H9 (cell line): ENCODE measurements at regions not wholly inside any gene's neighbourhood (a gene's known extent, or its start where the extent isn't known, plus 50 kb on each side); places are given as distances from the start of the nearest gene placed in this dataset.

Source experiments
- DNase-seq: peaks from one replicate; pipeline ENCODE4 v3.0.0-alpha.2; 2017
- H2AFZ ChIP-seq: one replicate; pipeline ENCODE4 v1.6.1; 2013; ENCODE audit warnings: mild to moderate bottlenecking, low read length, control low read depth, moderate library complexity
- H2AK5ac ChIP-seq: 2 replicates; pipeline ENCODE4 v1.6.1; 2013; ENCODE audit warnings: low read length, control low read depth, mixed read lengths; ENCODE audit not compliant: insufficient read length
- H2BK120ac ChIP-seq: one replicate; pipeline ENCODE4 v1.6.1; 2013; ENCODE audit warnings: low read depth, mild to moderate bottlenecking, low read length, control low read depth, inconsistent platforms; ENCODE audit not compliant: poor library complexity, severe bottlenecking
- H2BK12ac ChIP-seq: 2 replicates; pipeline ENCODE4 v1.6.1; 2013; ENCODE audit warnings: low read length, control low read depth, mixed read lengths, low read depth; ENCODE audit not compliant: insufficient read length
- H2BK15ac ChIP-seq: 2 replicates; pipeline ENCODE4 v1.6.1; 2013; ENCODE audit warnings: low read depth, low read length, control low read depth
- H2BK20ac ChIP-seq: one replicate; pipeline ENCODE4 v1.6.1; 2013; ENCODE audit warnings: low read depth, mild to moderate bottlenecking, low read length, control low read depth, inconsistent platforms; ENCODE audit not compliant: poor library complexity, severe bottlenecking
- H2BK5ac ChIP-seq: 2 replicates; pipeline ENCODE4 v1.6.1; 2013; ENCODE audit warnings: low read length, control low read depth, mixed read lengths; ENCODE audit not compliant: insufficient read length
- H3K14ac ChIP-seq: 2 replicates; pipeline ENCODE4 v1.6.1; 2013; ENCODE audit warnings: low read length, control low read depth; ENCODE audit not compliant: insufficient read depth
- H3K18ac ChIP-seq: 2 replicates; pipeline ENCODE4 v1.6.1; 2013; ENCODE audit warnings: low read depth, mild to moderate bottlenecking, mixed read lengths, low read length, control low read depth; ENCODE audit not compliant: insufficient read length
- H3K23ac ChIP-seq: 2 replicates; pipeline ENCODE4 v1.6.1; 2013; ENCODE audit warnings: low read length, control low read depth, mixed read lengths, low read depth; ENCODE audit not compliant: insufficient read length
- H3K23me2 ChIP-seq: 2 replicates; pipeline ENCODE4 v1.6.1; 2013; ENCODE audit warnings: low read depth, mild to moderate bottlenecking, mixed read lengths, low read length, control low read depth; ENCODE audit not compliant: insufficient read length, poor library complexity, severe bottlenecking
- H3K27ac ChIP-seq: 2 replicates; pipeline ENCODE4 v1.5.1; 2013; ENCODE audit warnings: low read length, control low read depth, mixed read lengths, low read depth; ENCODE audit not compliant: insufficient read length
- H3K27me3 ChIP-seq: 2 replicates; pipeline ENCODE4 v1.6.1; 2013; ENCODE audit warnings: low read length, control low read depth, inconsistent platforms; ENCODE audit not compliant: insufficient read depth
- H3K4ac ChIP-seq: 2 replicates; pipeline ENCODE4 v1.6.1; 2013; ENCODE audit warnings: low read depth, mild to moderate bottlenecking, control low read depth, inconsistent platforms, low read length, moderate library complexity
- H3K4me1 ChIP-seq: 2 replicates; pipeline ENCODE4 v1.6.1; 2013; ENCODE audit warnings: low read length, control low read depth, inconsistent platforms; ENCODE audit not compliant: insufficient read depth
- H3K4me2 ChIP-seq: 2 replicates; pipeline ENCODE4 v1.6.1; 2013; ENCODE audit warnings: low read length, control low read depth, mixed read lengths; ENCODE audit not compliant: insufficient read length, insufficient read depth
- H3K56ac ChIP-seq: 2 replicates; pipeline ENCODE4 v1.6.1; 2013; ENCODE audit warnings: low read depth, mild to moderate bottlenecking, mixed read lengths, low read length, control low read depth; ENCODE audit not compliant: insufficient read length
- H3K79me1 ChIP-seq: 2 replicates; pipeline ENCODE4 v1.6.1; 2013; ENCODE audit warnings: low read depth, mild to moderate bottlenecking, moderate library complexity, low read length, control low read depth, inconsistent platforms; ENCODE audit not compliant: insufficient read depth, poor library complexity, severe bottlenecking
- H3K79me2 ChIP-seq: 2 replicates; pipeline ENCODE4 v1.6.1; 2013; ENCODE audit warnings: low read length, control low read depth, inconsistent platforms; ENCODE audit not compliant: insufficient read depth
- H3K9ac ChIP-seq: 2 replicates; pipeline ENCODE4 v1.6.1; 2013; ENCODE audit warnings: low read length, control low read depth, mixed read lengths; ENCODE audit not compliant: insufficient read length; ENCODE audit errors: extremely low read depth
- H3K9me3 ChIP-seq: one replicate; pipeline ENCODE4 v1.6.1; 2013; ENCODE audit warnings: low read depth, low read length, inconsistent platforms; ENCODE audit not compliant: control insufficient read depth
- H3T11ph ChIP-seq: one replicate; pipeline ENCODE4 v1.6.1; 2013; ENCODE audit warnings: mild to moderate bottlenecking, low read length, control low read depth, inconsistent platforms
- H4K20me1 ChIP-seq: one replicate; pipeline ENCODE4 v1.6.1; 2013; ENCODE audit not compliant: control insufficient read depth, insufficient read length, insufficient read depth
- H4K5ac ChIP-seq: 2 replicates; pipeline ENCODE4 v1.6.1; 2013; ENCODE audit warnings: low read depth, mild to moderate bottlenecking, mixed read lengths, low read length, control low read depth; ENCODE audit not compliant: insufficient read length
- H4K8ac ChIP-seq: replicated peaks from 2 replicates; pipeline ENCODE4 v1.6.1; 2013; ENCODE audit warnings: low read length, control low read depth, mixed read lengths, low read depth; ENCODE audit not compliant: insufficient read length
- H4K91ac ChIP-seq: 2 replicates; pipeline ENCODE4 v1.6.1; 2013; ENCODE audit warnings: low read depth, mild to moderate bottlenecking, moderate library complexity, mixed read lengths, low read length, control low read depth; ENCODE audit not compliant: insufficient read length
- H3K27ac Mint-ChIP-seq, 3 experiments: 2 replicates in 2 of 3; 3 replicates in 1 of 3; pipeline ENCODE4 v1.8.0; 2020 to 2021; ENCODE audit warnings: mixed read lengths in 3 of 3, mild to moderate bottlenecking in 1 of 3, moderate library complexity in 1 of 3
- H3K27me3 Mint-ChIP-seq: 2 replicates; pipeline ENCODE4 v1.8.0; 2021; ENCODE audit warnings: low read depth, mild to moderate bottlenecking, moderate library complexity, mixed read lengths
- H3K36me3 Mint-ChIP-seq, 3 experiments: 2 replicates in 2 of 3; 3 replicates in 1 of 3; pipeline ENCODE4 v1.8.0; 2020 to 2021; ENCODE audit warnings: low read depth in 3 of 3, mixed read lengths in 3 of 3; ENCODE audit not compliant: insufficient read depth in 1 of 3
- H3K4me1 Mint-ChIP-seq, 2 experiments: 2 replicates each; pipeline ENCODE4 v1.8.0; 2020; ENCODE audit warnings: mixed read lengths in 2 of 2
- H3K4me3 Mint-ChIP-seq, 2 experiments: 2 replicates in 1 of 2; 3 replicates in 1 of 2; pipeline ENCODE4 v1.8.0; 2020 to 2021; ENCODE audit warnings: mild to moderate bottlenecking in 2 of 2, mixed read lengths in 2 of 2, moderate library complexity in 1 of 2
- H3K9me3 Mint-ChIP-seq, 2 experiments: 2 replicates in 1 of 2; 3 replicates in 1 of 2; pipeline ENCODE4 v1.8.0; 2020; ENCODE audit warnings: mild to moderate bottlenecking in 2 of 2, mixed read lengths in 2 of 2, moderate library complexity in 1 of 2
- WGBS: extraction: QIAGEN DNeasy Blood & Tissue Kit; methylation state at CpG from one replicate; pipeline ENCODE4 v1.1.7; 2013; ENCODE audit warnings: missing lambda C conversion rate, low lambda C conversion rate, mixed read lengths; ENCODE audit not compliant: insufficient read length; ENCODE audit errors: extremely low coverage; 5-methylcytosine and 5-hydroxymethylcytosine counted together
- TF ChIP-seq, protein P1 (sequence below): fragments of 200-600 bp; sonication (generic); conservative IDR thresholded peaks from 3 replicates; pipeline ENCODE4 v1.8.0; 2021; ENCODE audit warnings: antibody characterized with exemption, mild to moderate bottlenecking

DNA sequence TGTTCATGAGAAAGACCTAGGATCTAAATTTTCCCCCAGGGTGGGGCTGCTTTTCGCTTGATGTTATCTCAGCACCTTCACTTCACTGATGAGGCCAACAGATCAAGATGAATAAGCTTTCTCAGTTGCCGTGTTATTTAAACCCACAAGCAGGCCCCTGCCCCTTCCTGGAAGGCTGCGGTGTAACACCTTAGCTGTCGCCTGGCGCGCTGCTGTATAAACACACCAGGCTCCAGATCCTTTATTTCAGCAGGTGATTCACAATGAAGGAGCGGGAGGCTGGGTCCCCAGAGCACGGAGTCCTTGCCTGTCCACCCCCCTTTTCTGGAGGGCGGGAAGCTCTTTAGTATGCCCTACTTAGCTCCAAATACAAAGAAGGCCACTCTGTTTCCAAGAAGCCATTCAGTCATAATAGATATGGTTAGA, 515.4 kb downstream of the FUT8 start:
- no peaks in the 10 kb centered on the region for H3K27me3 Mint-ChIP-seq
- H4K5ac ChIP-seq = no peak overlapping the region
- no CpG with 5 or more reads among the region's 9 CpGs for WGBS
- H3K36me3 Mint-ChIP-seq = peaks cover 3 to 4% (median 4%) of the 10 kb centered on the region in 3 experiments; a peak in 4 of 7 replicates
- H2AFZ ChIP-seq = peak overlapping the region; percentile 18
- H2BK20ac ChIP-seq = no peak overlapping the region
- H3K4me2 ChIP-seq = no peak overlapping the region
- H3K56ac ChIP-seq = no peak overlapping the region
- no peak overlapping the region for H3K14ac ChIP-seq
- no peaks in the 10 kb centered on the region for H3K79me1 ChIP-seq
- H2BK15ac ChIP-seq = no peak overlapping the region
- no peak overlapping the region for H3K27ac ChIP-seq
- H3K27me3 ChIP-seq = no peaks in the 10 kb centered on the region
- no peak overlapping the region for H4K91ac ChIP-seq
- no peak overlapping the region for H4K8ac ChIP-seq
- no peak overlapping the region for H2AK5ac ChIP-seq
- H3K4me1 ChIP-seq = peaks cover 12% of the 10 kb centered on the region
- no peaks in the 10 kb centered on the region for H3K79me2 ChIP-seq
- H3K9me3 ChIP-seq = no peaks in the 10 kb centered on the region
- no peaks in the 10 kb centered on the region for H3K23me2 ChIP-seq
- H3K18ac ChIP-seq = no peak overlapping the region
- no peaks in the 10 kb centered on the region; a peak in 1 of 5 replicates for H3K9me3 Mint-ChIP-seq
- DNase-seq = no peak
- H2BK120ac ChIP-seq = no peak overlapping the region
- H3K23ac ChIP-seq = no peak overlapping the region
- H3K4me1 Mint-ChIP-seq = peaks cover 29 to 46% of the 10 kb centered on the region in 2 experiments
- H3K4me3 Mint-ChIP-seq = no peak overlapping the region
- H2BK12ac ChIP-seq = no peak overlapping the region
- TF ChIP-seq, protein P1, sequence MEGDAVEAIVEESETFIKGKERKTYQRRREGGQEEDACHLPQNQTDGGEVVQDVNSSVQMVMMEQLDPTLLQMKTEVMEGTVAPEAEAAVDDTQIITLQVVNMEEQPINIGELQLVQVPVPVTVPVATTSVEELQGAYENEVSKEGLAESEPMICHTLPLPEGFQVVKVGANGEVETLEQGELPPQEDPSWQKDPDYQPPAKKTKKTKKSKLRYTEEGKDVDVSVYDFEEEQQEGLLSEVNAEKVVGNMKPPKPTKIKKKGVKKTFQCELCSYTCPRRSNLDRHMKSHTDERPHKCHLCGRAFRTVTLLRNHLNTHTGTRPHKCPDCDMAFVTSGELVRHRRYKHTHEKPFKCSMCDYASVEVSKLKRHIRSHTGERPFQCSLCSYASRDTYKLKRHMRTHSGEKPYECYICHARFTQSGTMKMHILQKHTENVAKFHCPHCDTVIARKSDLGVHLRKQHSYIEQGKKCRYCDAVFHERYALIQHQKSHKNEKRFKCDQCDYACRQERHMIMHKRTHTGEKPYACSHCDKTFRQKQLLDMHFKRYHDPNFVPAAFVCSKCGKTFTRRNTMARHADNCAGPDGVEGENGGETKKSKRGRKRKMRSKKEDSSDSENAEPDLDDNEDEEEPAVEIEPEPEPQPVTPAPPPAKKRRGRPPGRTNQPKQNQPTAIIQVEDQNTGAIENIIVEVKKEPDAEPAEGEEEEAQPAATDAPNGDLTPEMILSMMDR = no peak
- no peak overlapping the region for H3K4ac ChIP-seq
- H3K9ac ChIP-seq = no peak overlapping the region
- H2BK5ac ChIP-seq = no peak overlapping the region
- H3T11ph ChIP-seq = no peak overlapping the region
- no peaks in the 10 kb centered on the region for H4K20me1 ChIP-seq
- H3K27ac Mint-ChIP-seq = peak overlapping the region in 1 of 3 experiments; percentile 90; a peak in 1 of 7 replicates
